ENCODE measurements at regions not wholly inside any gene's neighbourhood (a gene's known extent, or its start where the extent isn't known, plus 50 kb on each side); places are given as distances from the start of the nearest gene placed in this dataset.

DNA sequence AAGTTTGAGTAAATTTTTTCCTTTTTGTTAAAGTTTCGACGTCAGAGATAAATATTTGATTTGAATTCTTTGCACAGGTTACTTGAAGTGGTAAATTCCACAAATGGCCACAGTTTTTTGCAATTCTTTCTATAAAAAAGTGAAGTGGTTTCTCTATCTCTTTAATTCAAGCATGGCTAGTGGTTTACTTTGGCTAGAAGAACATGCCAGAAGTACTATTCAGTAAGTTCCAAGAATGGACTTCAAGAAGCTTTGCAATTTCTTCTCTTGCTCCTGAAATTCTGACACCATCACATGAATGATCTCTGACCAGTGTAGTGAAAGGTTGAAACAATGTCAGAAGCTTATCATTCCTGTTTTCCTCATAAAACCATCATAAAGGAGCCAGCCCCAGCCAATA, 55.7 kb upstream of the RNPC3 start:
- no peaks in the 10 kb centered on the region for H3K4me1 ChIP-seq
- no peaks in the 10 kb centered on the region for H3K27me3 ChIP-seq
- no peaks in the 10 kb centered on the region for H3K9me3 ChIP-seq
- TF ChIP-seq POLR2A (IDR thresholded peaks at IDR 0.05), result no peak
- TF ChIP-seq, protein P1, sequence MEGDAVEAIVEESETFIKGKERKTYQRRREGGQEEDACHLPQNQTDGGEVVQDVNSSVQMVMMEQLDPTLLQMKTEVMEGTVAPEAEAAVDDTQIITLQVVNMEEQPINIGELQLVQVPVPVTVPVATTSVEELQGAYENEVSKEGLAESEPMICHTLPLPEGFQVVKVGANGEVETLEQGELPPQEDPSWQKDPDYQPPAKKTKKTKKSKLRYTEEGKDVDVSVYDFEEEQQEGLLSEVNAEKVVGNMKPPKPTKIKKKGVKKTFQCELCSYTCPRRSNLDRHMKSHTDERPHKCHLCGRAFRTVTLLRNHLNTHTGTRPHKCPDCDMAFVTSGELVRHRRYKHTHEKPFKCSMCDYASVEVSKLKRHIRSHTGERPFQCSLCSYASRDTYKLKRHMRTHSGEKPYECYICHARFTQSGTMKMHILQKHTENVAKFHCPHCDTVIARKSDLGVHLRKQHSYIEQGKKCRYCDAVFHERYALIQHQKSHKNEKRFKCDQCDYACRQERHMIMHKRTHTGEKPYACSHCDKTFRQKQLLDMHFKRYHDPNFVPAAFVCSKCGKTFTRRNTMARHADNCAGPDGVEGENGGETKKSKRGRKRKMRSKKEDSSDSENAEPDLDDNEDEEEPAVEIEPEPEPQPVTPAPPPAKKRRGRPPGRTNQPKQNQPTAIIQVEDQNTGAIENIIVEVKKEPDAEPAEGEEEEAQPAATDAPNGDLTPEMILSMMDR (IDR thresholded peaks at IDR 0.05), result no peak
- H3K27ac ChIP-seq, result no peak overlapping the region
- H3K4me3 ChIP-seq, result no peak overlapping the region
- DNase-seq, result no peak
- intact Hi-C loops (cut with DNase I; ENCODE audit: low total_unique reads), result no loop called here
- H3K36me3 ChIP-seq, result no peaks in the 10 kb centered on the region

GRCh38 chr1:103467100-103467499, 58.4 kb upstream of the RNPC3 start:
- intact Hi-C loops (cut with DNase I; ENCODE audit: low total_unique reads), result no loop called here
- TF ChIP-seq, protein P1 (IDR thresholded peaks at IDR 0.05), result no peak
- TF ChIP-seq POLR2A (IDR thresholded peaks at IDR 0.05), result no peak

DNA sequence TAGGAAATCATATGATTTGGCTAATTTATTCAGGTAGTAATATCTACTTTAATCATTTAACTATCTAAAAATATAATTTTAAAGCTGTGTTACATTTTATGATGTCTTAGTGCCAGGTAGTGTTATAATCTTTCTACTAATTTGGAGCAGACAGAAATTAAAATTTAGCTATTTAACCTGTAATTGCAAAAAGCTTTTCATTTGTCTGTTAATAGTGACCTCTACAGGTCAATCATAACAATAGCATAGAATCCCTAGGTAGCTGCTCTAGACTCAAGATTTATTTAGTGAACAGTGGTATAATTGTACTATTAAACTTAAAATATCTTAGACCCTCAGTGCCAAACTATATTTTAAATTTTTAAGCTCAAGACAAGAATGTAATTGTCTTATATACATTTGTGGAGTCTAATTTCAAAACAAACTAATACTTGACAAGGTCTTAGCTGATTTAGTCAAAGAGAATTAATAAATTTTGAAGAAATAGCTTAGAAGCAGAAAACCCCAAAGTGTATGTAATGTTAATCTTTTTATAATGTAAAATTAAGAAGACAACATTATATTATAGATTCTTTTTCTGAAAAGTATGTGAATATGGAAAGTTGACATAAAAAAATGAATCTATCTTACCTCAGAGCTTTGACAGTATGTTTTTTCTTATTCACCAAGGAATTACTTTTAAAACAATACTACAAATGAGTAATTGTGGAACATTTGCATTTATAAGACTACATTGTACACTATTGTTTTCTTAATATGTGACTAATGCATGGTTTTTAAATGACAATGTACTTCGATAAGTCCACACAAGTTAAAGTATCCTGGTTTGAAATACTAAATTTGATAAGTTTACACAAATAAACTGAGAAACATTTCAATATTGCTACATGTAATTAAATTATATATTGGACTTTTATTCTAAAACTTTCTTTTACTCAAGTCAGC, 64.1 kb upstream of the RNPC3 start:
- intact Hi-C loops (cut with DNase I; ENCODE audit: low total_unique reads), result no loop called here
- H3K27me3 ChIP-seq, result no peaks in the 10 kb centered on the region
- H3K27ac ChIP-seq, result no peak overlapping the region
- no peaks in the 10 kb centered on the region for H3K4me1 ChIP-seq
- no peak for TF ChIP-seq POLR2A (IDR thresholded peaks at IDR 0.05)
- TF ChIP-seq, protein P1 (IDR thresholded peaks at IDR 0.05), result peak in 1 of 4 experiments; percentile 19
- no peaks in the 10 kb centered on the region for H3K36me3 ChIP-seq
- H3K4me3 ChIP-seq, result no peak overlapping the region
- DNase-seq, result no peak
- no peaks in the 10 kb centered on the region for H3K9me3 ChIP-seq

More at GRCh38 chr1:103467100-103467499, 58.4 kb upstream of the RNPC3 start:
- H3K4me3 ChIP-seq, result no peak overlapping the region
- DNase-seq, result no peak
- no peaks in the 10 kb centered on the region for H3K4me1 ChIP-seq
- H3K27me3 ChIP-seq, result no peaks in the 10 kb centered on the region
- H3K27ac ChIP-seq, result no peak overlapping the region
- no peaks in the 10 kb centered on the region for H3K9me3 ChIP-seq
- no peaks in the 10 kb centered on the region for H3K36me3 ChIP-seq

DNA sequence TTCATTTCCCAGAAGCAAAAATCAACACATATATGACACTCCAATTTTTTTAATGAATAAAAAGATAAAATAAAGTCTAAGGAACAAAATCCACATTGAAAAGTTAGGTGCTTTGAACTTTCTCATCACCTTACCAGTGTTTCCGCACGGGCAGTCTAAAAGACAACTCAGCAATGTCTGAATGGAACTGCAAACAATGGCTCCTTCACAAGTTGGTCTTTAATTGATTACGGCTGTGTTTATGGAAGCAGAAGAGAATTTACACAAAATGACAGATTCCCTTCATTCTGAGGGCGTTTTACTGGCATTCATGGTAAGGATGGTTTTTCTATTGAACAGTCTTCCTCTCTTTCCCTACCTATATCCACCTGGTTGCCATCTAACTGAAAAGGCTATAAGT, 65.0 kb upstream of the RNPC3 start:
- Histone ChIP-seq H3K27ac (no peak overlapping the region), H3K4me1 (no peaks in the 10 kb centered on the region), H3K9me3 (no peaks in the 10 kb centered on the region), H3K4me3 (no peak overlapping the region), H3K27me3 (no peaks in the 10 kb centered on the region), H3K36me3 (no peaks in the 10 kb centered on the region)
- no peak for DNase-seq
- TF ChIP-seq, protein P1 (IDR thresholded peaks at IDR 0.05), result no peak
- TF ChIP-seq POLR2A (IDR thresholded peaks at IDR 0.05), result no peak
- intact Hi-C loops (cut with DNase I; ENCODE audit: low total_unique reads), result no loop called here

- DNase-seq, result no peak
- H3K36me3 ChIP-seq, result no peaks in the 10 kb centered on the region
- H3K27ac ChIP-seq, result no peak overlapping the region
- H3K4me1 ChIP-seq, result no peaks in the 10 kb centered on the region
- H3K9me3 ChIP-seq, result no peaks in the 10 kb centered on the region
- TF ChIP-seq, protein P1 (IDR thresholded peaks at IDR 0.05), result no peak
- no peak for TF ChIP-seq POLR2A (IDR thresholded peaks at IDR 0.05)
- no peaks in the 10 kb centered on the region for H3K27me3 ChIP-seq
- H3K4me3 ChIP-seq, result no peak overlapping the region
- intact Hi-C loops (cut with DNase I; ENCODE audit: low total_unique reads), result no loop called here
These were observed 66.2 kb upstream of the RNPC3 start for GRCh38 chr1:103459346-103459745.

All from uterus (tissue), 3 donors.